Hepatocyte (in vitro differentiated cells): ENCODE measurements at regions not wholly inside any gene's neighbourhood (a gene's known extent, or its start where the extent isn't known, plus 50 kb on each side); places are given as distances from the start of the nearest gene placed in this dataset.

Source experiments
- DNase-seq: peaks from one replicate; pipeline ENCODE4 v3.0.0-alpha.2; 2016; ENCODE audit warnings: low spot score
- H2AFZ ChIP-seq: fragments of 200-600 bp; sonication (generic); 2 replicates; pipeline ENCODE4 v1.6.0; 2016; ENCODE audit warnings: antibody characterized with exemption, mild to moderate bottlenecking
- H3K27ac ChIP-seq: fragments of 200-600 bp; sonication (generic); 2 replicates; pipeline ENCODE4 v1.5.1; 2016; ENCODE audit warnings: mild to moderate bottlenecking
- H3K27me3 ChIP-seq: fragments of 200-600 bp; sonication (generic); 2 replicates; pipeline ENCODE4 v1.6.1; 2016
- H3K36me3 ChIP-seq: fragments of 200-600 bp; sonication (generic); replicated peaks from 2 replicates; pipeline ENCODE4 v1.5.1; 2016; ENCODE audit warnings: low read depth; ENCODE audit not compliant: insufficient read depth
- H3K4me1 ChIP-seq: fragments of 200-600 bp; sonication (generic); 2 replicates; pipeline ENCODE4 v1.5.1; 2016; ENCODE audit warnings: mild to moderate bottlenecking, moderate library complexity; ENCODE audit not compliant: insufficient read depth
- H3K4me2 ChIP-seq: fragments of 200-600 bp; sonication (generic); 2 replicates; pipeline ENCODE4 v1.6.0; 2016
- H3K4me3 ChIP-seq: fragments of 200-600 bp; sonication (generic); 2 replicates; pipeline ENCODE4 v1.5.1; 2016; ENCODE audit warnings: mild to moderate bottlenecking
- H3K79me2 ChIP-seq: fragments of 200-600 bp; sonication (generic); 2 replicates; pipeline ENCODE4 v1.6.0; 2017; ENCODE audit warnings: mild to moderate bottlenecking
- H3K9me2 ChIP-seq: fragments of 200-600 bp; sonication (generic); replicated peaks from 2 replicates; pipeline ENCODE4 v1.6.0; 2017; ENCODE audit warnings: mild to moderate bottlenecking; ENCODE audit not compliant: insufficient read depth
- H3K9me3 ChIP-seq: fragments of 200-600 bp; sonication (generic); 2 replicates; pipeline ENCODE4 v1.5.1; 2016; ENCODE audit warnings: low read depth, mild to moderate bottlenecking
- H4K20me1 ChIP-seq: fragments of 200-600 bp; sonication (generic); 2 replicates; pipeline ENCODE4 v1.6.0; 2016; ENCODE audit warnings: mild to moderate bottlenecking; ENCODE audit not compliant: insufficient read depth, poor library complexity, severe bottlenecking
- EZH2 ChIP-seq: fragments of 200-600 bp; sonication (generic); IDR thresholded peaks from 2 replicates; pipeline ENCODE4 v1.6.1; 2016; ENCODE audit warnings: antibody characterized with exemption, mild to moderate bottlenecking, borderline replicate concordance
- EZH2phosphoT487 ChIP-seq: fragments of 200-600 bp; sonication (generic); IDR thresholded peaks from one replicate; pipeline ENCODE4 v1.6.1; 2018; ENCODE audit warnings: antibody characterized with exemption, mild to moderate bottlenecking, low read depth, moderate library complexity; ENCODE audit not compliant: unreplicated experiment, severe bottlenecking
- WGBS: methylation state at CpG from one replicate; pipeline ENCODE4 v1.1.6; 2016; ENCODE audit warnings: low lambda C conversion rate; ENCODE audit errors: missing lambda C conversion rate; 5-methylcytosine and 5-hydroxymethylcytosine counted together
- TF ChIP-seq, protein P1 (sequence below): fragments of 200-600 bp; sonication (generic); IDR thresholded peaks from 2 replicates; pipeline ENCODE4 v1.5.1; 2016; ENCODE audit warnings: antibody characterized with exemption, mild to moderate bottlenecking; ENCODE audit not compliant: poor library complexity

DNA sequence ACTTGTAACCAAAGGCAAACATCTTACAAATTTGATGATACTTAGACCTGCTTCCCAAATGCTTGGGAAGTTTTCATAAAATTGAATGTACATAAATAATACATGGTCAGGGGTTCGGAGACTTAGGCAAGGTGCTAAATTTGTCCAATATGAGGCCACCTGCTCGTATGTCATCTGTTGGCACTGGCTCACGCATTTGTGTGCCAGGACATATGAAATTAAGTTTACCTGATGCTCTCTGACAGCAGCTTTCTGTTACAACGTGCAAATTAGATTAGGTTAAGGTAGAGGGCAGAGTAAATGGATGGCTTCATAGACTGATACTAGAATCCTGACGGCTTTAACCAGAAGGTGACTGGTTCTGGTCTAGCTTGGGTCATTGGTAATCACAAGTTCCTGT, 970.3 kb upstream of the RBFOX1 start:
- no peaks in the 10 kb centered on the region for H3K27me3 ChIP-seq
- no peak overlapping the region for H3K4me3 ChIP-seq
- no peaks in the 10 kb centered on the region for H3K4me1 ChIP-seq
- 82% methylated on average over 5 of the region's 5 CpGs for WGBS
- no peak for TF ChIP-seq EZH2phosphoT487
- TF ChIP-seq EZH2: no peak
- TF ChIP-seq, protein P1, sequence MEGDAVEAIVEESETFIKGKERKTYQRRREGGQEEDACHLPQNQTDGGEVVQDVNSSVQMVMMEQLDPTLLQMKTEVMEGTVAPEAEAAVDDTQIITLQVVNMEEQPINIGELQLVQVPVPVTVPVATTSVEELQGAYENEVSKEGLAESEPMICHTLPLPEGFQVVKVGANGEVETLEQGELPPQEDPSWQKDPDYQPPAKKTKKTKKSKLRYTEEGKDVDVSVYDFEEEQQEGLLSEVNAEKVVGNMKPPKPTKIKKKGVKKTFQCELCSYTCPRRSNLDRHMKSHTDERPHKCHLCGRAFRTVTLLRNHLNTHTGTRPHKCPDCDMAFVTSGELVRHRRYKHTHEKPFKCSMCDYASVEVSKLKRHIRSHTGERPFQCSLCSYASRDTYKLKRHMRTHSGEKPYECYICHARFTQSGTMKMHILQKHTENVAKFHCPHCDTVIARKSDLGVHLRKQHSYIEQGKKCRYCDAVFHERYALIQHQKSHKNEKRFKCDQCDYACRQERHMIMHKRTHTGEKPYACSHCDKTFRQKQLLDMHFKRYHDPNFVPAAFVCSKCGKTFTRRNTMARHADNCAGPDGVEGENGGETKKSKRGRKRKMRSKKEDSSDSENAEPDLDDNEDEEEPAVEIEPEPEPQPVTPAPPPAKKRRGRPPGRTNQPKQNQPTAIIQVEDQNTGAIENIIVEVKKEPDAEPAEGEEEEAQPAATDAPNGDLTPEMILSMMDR: no peak
- H3K79me2 ChIP-seq: no peaks in the 10 kb centered on the region
- H4K20me1 ChIP-seq: no peaks in the 10 kb centered on the region
- H3K4me2 ChIP-seq: no peak overlapping the region
- H2AFZ ChIP-seq: no peak overlapping the region
- no peaks in the 10 kb centered on the region for H3K9me2 ChIP-seq
- H3K27ac ChIP-seq: no peak overlapping the region
- H3K36me3 ChIP-seq: no peaks in the 10 kb centered on the region
- no peaks in the 10 kb centered on the region for H3K9me3 ChIP-seq
- DNase-seq: no peak

GRCh38 chr16:6360641-6361040, 972.0 kb upstream of the RBFOX1 start:
- H3K4me3 ChIP-seq: no peak overlapping the region
- WGBS: 87% methylated on average over 7 of the region's 7 CpGs
- no peak overlapping the region for H2AFZ ChIP-seq
- H3K36me3 ChIP-seq: no peaks in the 10 kb centered on the region
- H4K20me1 ChIP-seq: no peaks in the 10 kb centered on the region
- H3K9me2 ChIP-seq: no peaks in the 10 kb centered on the region
- DNase-seq: no peak
- peaks cover 4% of the 10 kb centered on the region for H3K27me3 ChIP-seq
- H3K27ac ChIP-seq: no peak overlapping the region
- no peak overlapping the region for H3K4me2 ChIP-seq
- TF ChIP-seq, protein P1: no peak
- TF ChIP-seq EZH2 (no peak), EZH2phosphoT487 (no peak)
- H3K4me1 ChIP-seq: no peaks in the 10 kb centered on the region
- no peaks in the 10 kb centered on the region for H3K9me3 ChIP-seq
- H3K79me2 ChIP-seq: no peaks in the 10 kb centered on the region

GRCh38 chr16:6356911-6357310, 975.7 kb upstream of the RBFOX1 start:
- no peak overlapping the region for H2AFZ ChIP-seq
- TF ChIP-seq, protein P1: no peak
- TF ChIP-seq EZH2 (no peak), EZH2phosphoT487 (no peak)
- H4K20me1 ChIP-seq: no peaks in the 10 kb centered on the region

DNA sequence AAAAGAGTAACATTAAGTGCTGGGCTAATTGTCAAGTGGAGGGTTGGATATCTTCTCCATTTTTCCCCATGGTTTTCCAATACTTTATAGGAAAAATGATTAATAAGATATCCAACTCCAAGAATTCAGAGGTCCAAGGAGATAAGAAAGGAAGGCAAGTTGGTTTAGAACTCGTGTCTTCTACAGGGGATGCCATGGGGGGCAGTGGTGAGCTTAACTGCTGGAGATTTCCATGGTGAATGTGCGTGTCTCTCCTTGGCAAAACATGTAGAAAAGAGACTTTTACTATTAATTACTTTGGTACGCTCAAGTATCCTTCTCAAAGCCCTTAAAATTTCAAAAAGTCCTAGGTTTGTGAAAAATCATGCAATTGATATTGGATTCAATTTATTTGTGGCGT, 982.9 kb upstream of the RBFOX1 start:
- Histone ChIP-seq H3K79me2 (no peaks in the 10 kb centered on the region), H4K20me1 (no peaks in the 10 kb centered on the region), H3K36me3 (no peaks in the 10 kb centered on the region), H3K9me3 (no peaks in the 10 kb centered on the region), H2AFZ (no peak overlapping the region), H3K27ac (no peak overlapping the region), H3K4me3 (no peak overlapping the region), H3K9me2 (no peaks in the 10 kb centered on the region), H3K27me3 (no peaks in the 10 kb centered on the region), H3K4me1 (no peaks in the 10 kb centered on the region), H3K4me2 (no peak overlapping the region)
- DNase-seq: no peak
- TF ChIP-seq, protein P1: no peak
- TF ChIP-seq EZH2 (no peak), EZH2phosphoT487 (no peak)
- 78% methylated on average over 4 of the region's 4 CpGs for WGBS

More at GRCh38 chr16:6356911-6357310, 975.7 kb upstream of the RBFOX1 start:
- Histone ChIP-seq H3K4me3 (no peak overlapping the region), H3K9me3 (no peaks in the 10 kb centered on the region), H3K79me2 (no peaks in the 10 kb centered on the region), H3K27me3 (peaks cover 4% of the 10 kb centered on the region), H3K4me2 (no peak overlapping the region), H3K27ac (no peak overlapping the region), H3K36me3 (no peaks in the 10 kb centered on the region), H3K4me1 (no peaks in the 10 kb centered on the region), H3K9me2 (no peaks in the 10 kb centered on the region)
- DNase-seq: no peak
- 40% methylated on average over 7 of the region's 7 CpGs for WGBS
